GM19452 (cell line): ENCODE measurements at regions not wholly inside any gene's neighbourhood (a gene's known extent, or its start where the extent isn't known, plus 50 kb on each side); places are given as distances from the start of the nearest gene placed in this dataset.

Experiments used
- ATAC-seq: cut with Tn5 transposase; IDR thresholded peaks from one replicate; pipeline ENCODE4 v1.9.1; 2021; ENCODE audit not compliant: unreplicated experiment

DNA sequence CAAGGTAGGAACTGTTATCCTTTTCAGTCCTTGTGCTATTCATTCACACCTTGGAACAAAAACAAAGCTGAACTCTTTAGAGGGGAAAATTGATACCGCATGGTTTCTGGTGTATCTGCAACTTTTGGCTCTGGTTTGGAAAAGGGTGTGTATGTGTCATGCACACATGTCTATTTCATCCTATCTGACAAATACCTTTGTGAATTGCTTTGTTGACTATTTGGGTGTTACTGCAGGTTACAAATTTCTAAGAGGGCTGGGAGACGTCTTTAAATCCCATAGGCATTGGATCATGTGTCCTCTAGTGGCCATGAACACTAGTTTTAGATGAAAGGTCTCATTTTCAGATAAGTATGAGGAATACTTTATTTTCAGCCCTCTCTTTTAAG is 59.9 kb upstream of the IFNG-AS1 start:
- ATAC-seq: no peak

GRCh38 chr12:67937822-67938221 is 51.4 kb upstream of the IFNG-AS1 start:
- ATAC-seq: no peak
